ENCODE measurements at regions not wholly inside any gene's neighbourhood (a gene's known extent, or its start where the extent isn't known, plus 50 kb on each side); places are given as distances from the start of the nearest gene placed in this dataset.

- TF ChIP-seq CHD7 (IDR thresholded peaks at IDR 0.05; ENCODE audit: insufficient replicate concordance, low read length) (no peak), RBBP5 (IDR thresholded peaks at IDR 0.05; ENCODE audit: borderline replicate concordance, low read depth, low read length) (no peak), GABPA (IDR thresholded peaks at IDR 0.05; ENCODE audit: borderline replicate concordance, insufficient read depth, low read length) (no peak), RNF2 (IDR thresholded peaks at IDR 0.05; ENCODE audit: borderline replicate concordance, low read depth, low read length, missing control alignments, poor library complexity, severe bottlenecking) (no peak), HDAC2 (IDR thresholded peaks at IDR 0.05; ENCODE audit: borderline replicate concordance in 1 of 2, low read depth in 2 of 2, low read length in 2 of 2) (no peak), CEBPB (IDR thresholded peaks at IDR 0.05; ENCODE audit: low read depth, low read length) (no peak), NRF1 (IDR thresholded peaks at IDR 0.05; ENCODE audit: low read depth, low read length) (no peak), TBP (IDR thresholded peaks at IDR 0.05; ENCODE audit: low read depth, low read length) (no peak)
Measured at GRCh38 chr2:167890739-167891138, 356.7 kb downstream of the STK39 start (continued).
